Natural killer cell treated with Interleukin-12 subunit alpha and Interleukin-12 subunit beta and Interleukin-15 and Interleukin-18, amount 100 ng/mL, for 72 hours (primary cell): ENCODE measurements at regions not wholly inside any gene's neighbourhood (a gene's known extent, or its start where the extent isn't known, plus 50 kb on each side); places are given as distances from the start of the nearest gene placed in this dataset.
"Not testable (repeated sequence)": the region's sequence is repeated elsewhere in the genome, so short reads cannot be mapped to it uniquely, and the experiment has no call there.

ENCODE experiments used
- ATAC-seq, 2 donors: fragments of 150-1000 bp; cut with Tn5 transposase in 1 of 2; sonication (Bioruptor Pico), chemical (Tn5 transposase) in 1 of 2; 2 replicates each; pipeline ENCODE4 v1.10.0; 2021
- DNase-seq: peaks from one replicate; pipeline ENCODE4 v3.0.0; 2022; ENCODE audit warnings: low spot score
- H3K27ac Mint-ChIP-seq, 2 donors: 1 replicate in 1 of 2; 2 replicates in 1 of 2; pipeline ENCODE4 v1.8.0; 2022; ENCODE audit warnings: mixed read lengths in 2 of 2, mild to moderate bottlenecking in 1 of 2, moderate library complexity in 1 of 2
- H3K27me3 Mint-ChIP-seq, 2 donors: 1 replicate in 1 of 2; 2 replicates in 1 of 2; pipeline ENCODE4 v1.8.0; 2022; ENCODE audit warnings: mixed read lengths in 2 of 2
- H3K36me3 Mint-ChIP-seq: one replicate; pipeline ENCODE4 v1.8.0; 2022; ENCODE audit warnings: mixed read lengths
- H3K4me1 Mint-ChIP-seq, 2 donors: 1 replicate in 1 of 2; 2 replicates in 1 of 2; pipeline ENCODE4 v1.8.0; 2022; ENCODE audit warnings: low read depth in 2 of 2, mixed read lengths in 2 of 2, mild to moderate bottlenecking in 1 of 2
- H3K4me3 Mint-ChIP-seq: one replicate; pipeline ENCODE4 v1.8.0; 2022; ENCODE audit warnings: mixed read lengths
- H3K9me3 Mint-ChIP-seq: 2 replicates; pipeline ENCODE4 v1.8.0; 2022; ENCODE audit warnings: mixed read lengths

DNA sequence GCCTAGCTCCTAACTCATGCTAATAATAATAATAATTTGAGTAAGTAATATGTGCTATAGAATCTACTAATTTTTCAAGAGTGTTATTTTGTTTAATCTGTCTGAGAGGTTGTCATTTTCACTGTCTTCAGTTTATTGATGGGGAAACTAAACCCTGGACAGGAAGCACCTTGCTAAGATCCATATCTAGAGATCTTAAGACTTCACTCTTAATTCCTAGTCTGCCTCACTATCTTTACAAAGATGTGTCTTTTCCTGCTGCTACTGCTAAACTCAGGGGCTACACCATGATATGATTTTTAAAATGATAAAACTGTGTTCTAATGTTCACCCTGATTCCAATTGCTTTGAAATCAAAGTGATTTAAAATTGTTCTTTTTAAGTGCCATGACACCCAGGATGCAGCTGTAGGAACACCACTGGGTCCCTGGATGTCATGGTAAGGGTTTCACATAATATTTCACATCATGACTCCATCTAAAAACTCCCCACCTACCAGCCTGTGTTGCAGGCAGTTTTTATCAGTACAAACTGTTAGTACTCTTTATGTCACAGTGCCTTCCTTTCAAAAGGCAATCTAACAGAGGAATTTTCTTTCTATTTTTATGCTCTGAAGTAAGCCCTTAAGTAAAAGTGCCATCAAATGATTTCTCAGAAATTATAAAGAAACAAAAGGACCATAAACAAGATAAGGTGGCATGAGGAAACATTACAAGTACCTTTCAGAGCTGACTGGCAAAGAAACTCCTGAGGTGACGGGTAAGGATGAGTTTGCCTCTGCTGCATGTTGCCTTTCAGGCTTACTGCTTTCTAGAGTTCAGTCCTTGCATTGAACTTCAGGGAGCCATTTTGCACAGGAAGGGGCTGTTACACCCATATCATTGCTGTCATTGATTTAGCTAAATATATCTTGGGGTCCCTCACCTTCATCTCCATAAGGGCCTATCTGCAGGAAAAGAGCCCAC lies 160.1 kb upstream of the SATB1 start:
- Mint-ChIP-seq H3K27ac (peak overlapping the region in 1 of 2 donors; percentile 22), H3K36me3 (peaks cover 15% of the 10 kb centered on the region), H3K27me3 (no peaks in the 10 kb centered on the region), H3K9me3 (peaks cover 7% of the 10 kb centered on the region), H3K4me1 (peaks cover 0 to 7% of the 10 kb centered on the region in 2 donors), H3K4me3 (no peak overlapping the region)
- ATAC-seq (no peak), DNase-seq (no peak)

DNA sequence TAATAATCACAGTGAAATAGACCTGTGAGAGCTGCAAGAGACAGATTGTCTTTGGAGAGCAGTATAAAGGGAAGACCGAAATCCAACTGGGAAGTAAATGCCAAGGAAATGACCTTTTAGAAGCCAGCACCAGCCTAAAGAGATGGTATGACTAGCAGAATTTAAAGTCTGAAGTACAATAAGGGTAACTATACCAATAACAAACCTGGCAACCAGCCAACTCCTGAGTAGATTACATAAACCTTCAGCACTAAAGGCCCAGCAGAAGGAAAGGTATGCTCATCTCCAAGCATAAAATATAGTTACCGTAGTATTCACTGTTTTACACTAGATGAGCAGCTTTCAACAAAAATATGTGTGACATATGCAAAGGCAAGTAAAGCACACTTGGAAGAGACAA lies 155.1 kb upstream of the SATB1 start:
- peaks cover 20% of the 10 kb centered on the region for H3K36me3 Mint-ChIP-seq
- no peaks in the 10 kb centered on the region for H3K27me3 Mint-ChIP-seq
- DNase-seq (no peak), ATAC-seq (no peak)
- peaks cover 7% of the 10 kb centered on the region for H3K9me3 Mint-ChIP-seq
- H3K27ac Mint-ChIP-seq = no peak overlapping the region
- no peak overlapping the region for H3K4me3 Mint-ChIP-seq
- H3K4me1 Mint-ChIP-seq = peaks cover 7 to 21% of the 10 kb centered on the region in 2 donors

DNA sequence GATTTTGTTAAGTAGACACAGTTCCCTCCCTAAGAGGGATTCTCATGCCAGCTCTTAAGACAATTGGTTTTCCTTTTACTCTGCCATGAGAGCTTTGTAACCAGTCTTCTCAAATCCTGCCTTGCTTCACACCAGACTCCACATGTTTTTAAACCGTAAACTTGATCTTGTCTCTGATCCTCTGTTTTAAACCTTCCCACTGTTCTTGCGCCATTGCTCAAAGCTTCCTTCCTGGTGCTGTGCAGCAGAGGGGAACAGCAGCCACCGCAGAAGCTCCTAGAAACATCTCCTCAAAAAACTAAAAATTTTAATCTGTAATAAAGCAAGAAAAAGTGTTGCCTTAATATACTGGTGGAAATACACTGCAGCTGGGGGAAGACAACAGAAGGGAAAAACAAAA lies 154.5 kb upstream of the SATB1 start:
- ATAC-seq = no peak
- no peak overlapping the region for H3K4me3 Mint-ChIP-seq
- H3K27me3 Mint-ChIP-seq = no peaks in the 10 kb centered on the region
- no peak for DNase-seq
- H3K9me3 Mint-ChIP-seq = peaks cover 7% of the 10 kb centered on the region
- peaks cover 7 to 21% of the 10 kb centered on the region in 2 donors for H3K4me1 Mint-ChIP-seq
- H3K36me3 Mint-ChIP-seq = peaks cover 20% of the 10 kb centered on the region
- peak overlapping the region; percentile 21 to 48 for H3K27ac Mint-ChIP-seq

DNA sequence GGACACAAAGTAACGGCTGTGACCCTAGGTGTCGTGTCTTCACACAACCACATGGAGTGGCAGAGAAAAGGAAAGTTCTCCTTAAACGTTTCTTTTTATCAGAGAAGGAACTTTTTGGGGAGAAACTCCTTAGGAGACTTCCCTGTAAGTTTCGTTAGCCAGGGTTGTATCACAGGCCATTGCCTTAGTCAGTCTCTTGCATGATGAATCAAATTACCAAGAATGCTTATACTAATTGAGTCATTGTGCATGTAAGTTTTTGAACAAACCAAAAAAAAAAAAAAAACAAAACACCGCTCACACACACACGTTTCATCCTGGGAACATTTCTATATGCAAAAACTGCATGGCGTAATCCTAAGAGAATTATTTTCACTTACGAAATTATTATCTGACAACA lies 150.4 kb upstream of the SATB1 start:
- H3K4me3 Mint-ChIP-seq = no peak overlapping the region
- no peak for ATAC-seq
- H3K27me3 Mint-ChIP-seq = no peaks in the 10 kb centered on the region
- no peaks in the 10 kb centered on the region for H3K9me3 Mint-ChIP-seq
- H3K4me1 Mint-ChIP-seq = peaks cover 7 to 20% of the 10 kb centered on the region in 2 donors
- no peak overlapping the region for H3K27ac Mint-ChIP-seq
- peaks cover 13% of the 10 kb centered on the region for H3K36me3 Mint-ChIP-seq
- DNase-seq = no peak

DNA sequence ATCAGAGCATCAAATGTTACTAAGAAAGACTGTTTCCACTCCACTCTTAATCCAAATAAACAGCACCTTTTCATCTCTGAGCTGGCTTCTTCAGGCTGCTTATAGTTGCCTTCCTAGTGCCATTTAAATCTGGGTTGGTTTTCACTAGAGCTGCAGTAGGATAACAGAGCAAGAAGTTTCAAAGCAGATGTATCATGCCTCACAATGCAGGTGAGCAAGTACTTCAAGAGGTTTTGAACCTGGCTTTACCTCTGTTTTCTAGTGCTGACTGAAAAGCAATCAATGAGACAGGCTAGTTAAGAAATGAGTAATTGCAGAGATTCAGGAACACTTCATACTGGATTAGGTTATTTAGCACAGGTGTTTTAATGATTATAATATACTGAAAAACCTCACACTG lies 147.7 kb upstream of the SATB1 start:
- peaks cover 14 to 18% of the 10 kb centered on the region in 2 donors for H3K4me1 Mint-ChIP-seq
- no peak for ATAC-seq
- H3K9me3 Mint-ChIP-seq = peaks cover 3% of the 10 kb centered on the region
- no peaks in the 10 kb centered on the region for H3K27me3 Mint-ChIP-seq
- H3K27ac Mint-ChIP-seq = peak overlapping the region in 1 of 2 donors; percentile 16
- H3K36me3 Mint-ChIP-seq = no peaks in the 10 kb centered on the region
- no peak for DNase-seq
- H3K4me3 Mint-ChIP-seq = no peak overlapping the region

DNA sequence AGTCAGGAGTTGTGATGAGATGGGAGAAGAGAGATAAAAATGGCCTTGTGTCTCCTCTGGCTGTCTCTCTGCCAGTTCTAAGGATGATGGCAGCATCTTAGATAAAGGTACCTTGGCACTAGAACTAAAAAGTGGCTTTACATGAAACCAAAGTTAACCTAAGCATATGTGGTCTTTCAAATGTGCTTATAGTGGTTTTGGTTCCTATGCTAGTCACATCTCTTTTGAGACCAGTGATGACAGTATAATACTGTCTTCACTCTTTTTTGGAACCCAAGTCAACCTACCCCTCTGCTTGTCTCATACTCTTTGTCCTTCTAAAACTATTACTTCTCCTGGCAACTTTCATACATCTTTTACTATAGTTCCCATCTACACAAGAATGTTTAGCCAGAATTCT lies 142.2 kb upstream of the SATB1 start:
- peaks cover 5% of the 10 kb centered on the region for H3K36me3 Mint-ChIP-seq
- no peaks in the 10 kb centered on the region for H3K27me3 Mint-ChIP-seq
- peaks cover 6% of the 10 kb centered on the region for H3K9me3 Mint-ChIP-seq
- DNase-seq (no peak), ATAC-seq (no peak)
- peak overlapping the region in 1 of 2 donors; percentile 4 for H3K27ac Mint-ChIP-seq
- H3K4me3 Mint-ChIP-seq = no peak overlapping the region
- H3K4me1 Mint-ChIP-seq = peaks cover 14 to 24% of the 10 kb centered on the region in 2 donors

DNA sequence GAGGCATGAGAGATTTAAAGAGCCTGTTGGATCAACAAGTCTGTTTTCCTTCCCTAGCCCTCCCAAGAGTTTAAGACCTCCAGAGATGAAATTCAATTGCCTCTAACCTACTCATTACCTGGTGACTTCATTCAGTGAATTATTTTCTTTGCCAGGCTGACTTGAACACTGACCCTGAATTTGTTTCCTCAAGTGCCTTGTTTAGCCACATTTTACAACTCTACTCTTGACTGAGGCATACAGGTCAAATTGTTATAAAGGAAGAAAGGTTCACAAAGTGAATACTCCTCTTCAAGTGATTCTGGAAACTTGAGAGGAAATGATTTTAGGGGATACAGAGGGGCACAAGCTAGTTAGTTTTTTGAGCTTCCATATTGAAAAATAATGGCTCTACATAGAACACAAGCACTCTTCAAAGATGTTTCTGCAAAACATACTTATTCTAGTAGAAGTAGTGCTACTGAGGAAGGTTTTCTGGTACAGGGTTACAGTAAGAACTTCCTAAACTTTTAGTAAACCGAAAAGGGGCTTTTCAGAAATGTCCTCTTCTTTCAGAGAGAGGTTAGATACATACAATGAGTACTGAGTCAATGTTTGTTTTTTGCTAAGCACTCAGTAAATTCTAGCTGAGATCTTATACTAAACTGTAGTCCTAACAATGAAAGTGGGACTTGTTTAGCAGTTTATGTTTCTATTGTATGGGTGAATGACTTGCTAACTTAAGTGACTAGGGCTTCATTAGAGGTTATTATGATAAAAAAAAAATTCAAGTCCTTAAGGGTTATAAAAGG lies 137.4 kb upstream of the SATB1 start:
- Mint-ChIP-seq H3K4me1 (peaks cover 48 to 51% of the 10 kb centered on the region in 2 donors), H3K4me3 (no peak overlapping the region), H3K9me3 (peaks cover 8% of the 10 kb centered on the region), H3K27ac (peak overlapping the region; percentile 59 to 96), H3K36me3 (peaks cover 24% of the 10 kb centered on the region), H3K27me3 (no peaks in the 10 kb centered on the region)
- ATAC-seq (no peak), DNase-seq (no peak)

DNA sequence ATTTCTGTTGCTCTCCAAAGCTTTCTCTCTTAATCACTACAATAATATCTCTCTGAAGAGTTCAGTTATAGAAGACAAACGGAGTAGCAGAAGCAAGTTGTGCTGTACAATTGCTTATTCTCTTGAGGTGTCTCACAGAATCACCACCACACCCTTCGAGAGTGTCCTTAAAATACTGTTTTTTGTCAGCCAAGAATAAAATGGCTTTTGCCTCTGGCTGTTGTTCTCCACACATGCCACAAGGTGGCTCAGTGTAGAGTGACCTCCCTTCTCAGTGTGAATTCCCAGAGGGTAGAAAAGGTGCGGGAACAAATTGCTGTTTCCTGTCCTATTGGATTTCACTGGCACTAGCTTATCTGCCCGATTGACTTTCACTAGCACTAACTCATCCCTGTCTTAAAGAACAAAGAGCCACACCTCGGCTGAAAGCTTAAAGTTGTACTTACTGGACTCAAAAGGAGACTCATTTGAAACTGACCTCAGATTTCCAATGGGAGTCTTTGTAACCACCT lies 134.2 kb upstream of the SATB1 start:
- DNase-seq (peak; percentile 68), ATAC-seq (peak; percentile 33 to 46)
- Mint-ChIP-seq H3K9me3 (peaks cover 8% of the 10 kb centered on the region), H3K36me3 (peaks cover 30% of the 10 kb centered on the region), H3K4me1 (peaks cover 62 to 65% of the 10 kb centered on the region in 2 donors), H3K4me3 (peak overlapping the region; percentile 81), H3K27me3 (no peaks in the 10 kb centered on the region), H3K27ac (peak overlapping the region; percentile 96 to 99)

GRCh38 chr3:18558507-18558906 lies 133.4 kb upstream of the SATB1 start:
- peaks cover 30% of the 10 kb centered on the region for H3K36me3 Mint-ChIP-seq
- peak in 1 of 2 donors; percentile 51 for ATAC-seq
- no peaks in the 10 kb centered on the region for H3K27me3 Mint-ChIP-seq
- H3K9me3 Mint-ChIP-seq = peaks cover 8% of the 10 kb centered on the region
- DNase-seq = no peak
- H3K27ac Mint-ChIP-seq = peak overlapping the region; percentile 96 to 99
- H3K4me3 Mint-ChIP-seq = peak overlapping the region; percentile 81
- H3K4me1 Mint-ChIP-seq = peaks cover 65 to 66% of the 10 kb centered on the region in 2 donors

GRCh38 chr3:18557216-18557615 lies 132.1 kb upstream of the SATB1 start:
- Mint-ChIP-seq H3K36me3 (peaks cover 24% of the 10 kb centered on the region), H3K27me3 (no peaks in the 10 kb centered on the region), H3K4me3 (peak overlapping the region; percentile 66), H3K4me1 (peaks cover 59% of the 10 kb centered on the region in 2 donors), H3K27ac (peak overlapping the region; percentile 96 to 99), H3K9me3 (peaks cover 5% of the 10 kb centered on the region)
- ATAC-seq (no peak), DNase-seq (no peak)

DNA sequence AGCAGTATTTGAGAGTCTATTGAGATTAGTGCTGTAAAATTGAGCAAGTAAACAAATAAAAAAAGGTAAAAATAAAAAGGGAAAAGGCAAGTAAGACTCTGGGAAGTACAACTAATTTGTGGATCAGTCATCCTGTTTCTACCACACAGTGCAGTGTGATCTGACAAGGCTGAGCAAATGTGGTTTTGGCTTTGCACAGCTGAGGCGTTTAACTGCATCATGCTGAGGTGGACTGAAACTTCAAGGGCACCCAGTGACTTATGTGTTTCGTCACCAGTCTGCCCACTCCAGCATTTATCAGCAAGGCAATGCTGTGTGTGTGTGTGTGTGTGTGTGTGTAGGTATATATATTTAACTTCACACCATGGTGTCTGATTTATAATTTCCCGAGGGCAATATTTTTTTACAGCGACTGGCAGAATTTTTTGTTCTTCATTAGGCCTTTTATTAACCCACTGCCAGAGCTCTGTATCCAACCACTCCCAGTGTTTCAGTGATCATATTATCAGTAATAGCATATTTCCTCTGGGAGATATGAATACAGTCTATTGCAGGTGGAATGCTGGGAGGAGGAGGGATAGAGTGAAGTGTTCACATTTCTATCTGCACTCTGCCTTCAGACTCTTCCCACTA lies 131.5 kb upstream of the SATB1 start:
- Mint-ChIP-seq H3K36me3 (peaks cover 20% of the 10 kb centered on the region), H3K4me3 (peak overlapping the region; percentile 66), H3K9me3 (peaks cover 2% of the 10 kb centered on the region), H3K27ac (peak overlapping the region; percentile 96 to 99), H3K27me3 (no peaks in the 10 kb centered on the region), H3K4me1 (peaks cover 53 to 59% of the 10 kb centered on the region in 2 donors)
- DNase-seq (peak; percentile 89), ATAC-seq (peak; percentile 97 to 98)

- ATAC-seq = peak; percentile 53 to 55
- peaks cover 52 to 58% of the 10 kb centered on the region in 2 donors for H3K4me1 Mint-ChIP-seq
Observed at GRCh38 chr3:18556001-18556408, 130.9 kb upstream of the SATB1 start.

GRCh38 chr3:18552579-18553105 lies 127.5 kb upstream of the SATB1 start:
- not testable (repeated sequence) for H3K4me3 Mint-ChIP-seq, H3K9me3 Mint-ChIP-seq, H3K27me3 Mint-ChIP-seq, H3K27ac Mint-ChIP-seq, DNase-seq, ATAC-seq, H3K36me3 Mint-ChIP-seq
- peaks cover 24 to 25% of the 10 kb centered on the region in 2 donors for H3K4me1 Mint-ChIP-seq

More at GRCh38 chr3:18556001-18556408, 130.9 kb upstream of the SATB1 start:
- Mint-ChIP-seq H3K4me3 (peak overlapping the region; percentile 66), H3K36me3 (peaks cover 16% of the 10 kb centered on the region), H3K27ac (peak overlapping the region; percentile 96 to 99), H3K9me3 (peaks cover 2% of the 10 kb centered on the region), H3K27me3 (no peaks in the 10 kb centered on the region)
- DNase-seq = no peak
